ENCODE measurements at regions not wholly inside any gene's neighbourhood (a gene's known extent, or its start where the extent isn't known, plus 50 kb on each side); places are given as distances from the start of the nearest gene placed in this dataset.
A peak's percentile ranks its signal among the peaks of the same experiment; 100 is the strongest.
"Not testable (repeated sequence)": the region's sequence is repeated elsewhere in the genome, so short reads cannot be mapped to it uniquely, and the experiment has no call there.

GRCh38 chr2:47728551-47728950 lies 54.4 kb upstream of the MSH6 start:
- no peak for DNase-seq

- DNase-seq: no peak
These were observed 55.0 kb upstream of the MSH6 start for GRCh38 chr2:47727956-47728355.

- not testable (repeated sequence) for DNase-seq
These were observed 56.0 kb upstream of the MSH6 start for GRCh38 chr2:47726978-47727377.

DNA sequence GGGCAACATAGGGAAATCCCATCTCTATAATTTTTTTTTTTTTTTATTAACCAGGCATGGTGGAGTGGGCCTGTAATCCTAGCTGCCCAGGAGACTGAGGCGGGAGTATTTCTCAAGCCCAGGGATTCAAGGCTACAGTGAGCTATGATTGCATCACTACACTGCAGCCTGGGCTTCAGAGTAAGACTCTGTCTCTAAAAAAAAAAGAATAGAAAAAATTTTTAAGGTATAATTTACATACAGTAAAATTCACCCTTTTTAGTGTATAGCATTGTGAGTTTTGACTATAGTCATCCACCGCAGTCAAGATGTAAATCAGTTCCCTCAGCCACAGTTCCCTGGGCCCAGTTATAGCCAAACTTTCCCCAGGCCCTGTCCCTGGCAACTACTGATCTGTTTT lies 57.1 kb upstream of the MSH6 start:
- DNase-seq: no peak

DNA sequence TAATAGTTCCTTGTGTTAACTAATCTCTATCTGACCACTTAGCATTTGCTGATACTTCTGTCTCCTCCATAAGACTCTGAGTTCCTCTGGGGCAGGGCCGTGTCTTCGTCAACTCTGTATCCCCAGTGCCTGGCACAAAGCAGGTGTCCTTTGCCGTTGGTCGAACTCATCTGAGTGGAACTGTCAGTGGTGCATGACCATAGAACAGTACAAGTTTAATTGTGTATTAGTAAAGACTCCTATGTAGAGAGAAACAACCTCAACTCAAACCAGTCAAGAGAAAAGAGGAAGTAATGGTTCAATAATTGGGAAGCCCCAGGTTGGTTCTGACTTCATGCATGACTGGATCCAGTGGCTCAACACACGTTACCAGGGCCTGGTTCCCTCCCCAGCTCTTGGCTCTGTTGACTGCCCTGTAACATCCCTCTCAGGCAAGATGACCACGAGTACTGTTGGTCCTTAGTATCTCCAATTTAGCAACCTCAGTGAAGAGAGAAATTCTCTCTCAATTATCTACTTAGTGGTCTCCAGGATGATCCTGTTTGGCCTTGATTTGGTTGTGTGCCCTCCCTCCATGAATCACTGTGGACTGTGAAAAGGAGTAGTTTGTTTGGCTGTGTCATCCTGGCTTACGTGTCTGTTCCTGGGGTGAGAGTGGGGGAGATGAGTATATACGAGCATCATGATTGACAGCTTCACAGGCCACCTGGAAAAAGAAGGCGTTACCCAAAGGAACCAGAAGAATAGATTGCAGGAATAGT lies 58.5 kb upstream of the MSH6 start:
- DNase-seq: no peak

DNA sequence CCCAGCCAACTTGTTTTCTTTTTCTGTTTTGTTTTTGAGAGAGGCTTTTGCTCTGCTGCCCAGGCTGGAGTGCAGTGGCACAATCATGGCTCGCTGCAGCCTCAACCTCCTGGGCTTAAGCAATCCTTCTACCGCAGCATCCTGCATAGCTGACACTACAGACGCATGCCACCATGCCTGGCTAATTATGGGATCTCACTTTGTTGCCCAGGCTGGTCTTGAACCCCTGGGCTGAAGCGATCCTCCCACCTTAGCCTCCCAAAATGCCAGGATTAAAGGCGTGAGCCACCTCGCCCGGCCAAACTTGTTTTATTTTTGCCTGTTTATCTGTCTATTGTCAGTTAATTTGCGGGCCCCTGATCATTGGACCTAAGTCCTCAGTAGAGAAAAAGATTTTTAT lies 61.6 kb upstream of the MSH6 start:
- no peak for DNase-seq

DNA sequence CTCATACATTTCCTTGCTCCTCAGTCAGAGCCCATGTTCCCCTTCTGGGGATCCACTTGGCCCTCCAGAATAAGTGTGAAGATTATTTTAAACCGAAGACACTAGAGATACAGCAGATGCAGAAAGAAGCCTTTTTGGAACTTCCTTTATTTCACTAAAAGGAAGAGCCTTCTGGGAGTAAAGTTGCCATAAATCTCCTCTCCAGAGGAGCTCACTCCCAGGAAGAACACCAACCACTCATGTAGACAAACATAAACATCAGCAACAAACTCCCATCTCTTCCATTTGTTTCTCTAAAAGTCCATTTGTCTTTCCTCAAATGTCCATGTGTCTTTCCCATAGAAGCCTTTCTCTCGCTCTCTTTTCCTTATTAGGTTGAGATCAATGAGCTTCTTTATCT lies 62.4 kb upstream of the MSH6 start:
- no peak for DNase-seq

DNA sequence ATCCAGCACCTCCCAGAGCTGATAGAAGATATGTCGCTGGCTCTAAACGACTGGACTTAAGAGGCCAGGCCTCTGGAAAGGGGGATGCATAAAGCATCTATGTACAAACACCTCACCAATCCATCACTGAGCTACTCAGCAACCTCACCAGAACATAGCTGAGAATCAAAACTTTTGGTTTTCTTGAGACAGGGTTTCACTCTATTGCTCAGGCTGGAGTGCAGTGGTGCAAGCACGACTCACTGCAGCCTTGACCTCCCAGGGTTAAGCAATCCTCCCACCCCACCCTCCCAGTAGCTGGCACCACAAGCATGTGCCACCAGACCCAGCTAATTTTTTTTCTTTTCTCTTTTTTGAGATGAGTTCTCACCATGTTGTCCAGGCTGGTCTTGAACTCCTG lies 62.9 kb upstream of the MSH6 start:
- no peak for DNase-seq

- no peak for DNase-seq
These were observed 63.8 kb upstream of the MSH6 start for GRCh38 chr2:47719099-47719498.

DNA sequence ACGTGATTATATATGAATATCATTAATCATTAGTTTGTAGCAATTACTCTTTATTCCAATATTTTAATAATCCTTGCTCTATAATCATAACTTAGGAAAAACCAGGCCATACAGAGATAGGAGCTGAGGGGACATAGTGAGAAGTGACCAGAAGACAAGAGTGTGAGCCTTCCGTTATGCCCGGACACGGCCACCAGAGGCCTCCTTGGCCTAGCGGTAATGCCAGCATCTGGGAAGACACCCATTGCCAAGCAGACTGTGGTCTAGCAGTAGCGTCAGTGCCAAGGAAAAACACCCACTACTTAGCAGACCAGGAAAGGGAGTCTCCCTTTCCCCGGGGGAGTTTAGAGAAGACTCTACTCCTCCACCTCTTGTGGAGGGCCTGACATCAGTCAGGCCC lies 66.6 kb upstream of the MSH6 start:
- DNase-seq: not testable (repeated sequence)

- DNase-seq: no peak
These were observed 67.4 kb upstream of the MSH6 start for GRCh38 chr2:47715552-47715951.

- DNase-seq: no peak
These were observed 74.0 kb upstream of the MSH6 start for GRCh38 chr2:47708801-47709499.

GRCh38 chr2:47704287-47704686 lies 78.7 kb upstream of the MSH6 start:
- DNase-seq: no peak

- DNase-seq: no peak
These were observed 83.3 kb upstream of the MSH6 start for GRCh38 chr2:47699533-47700215.

DNA sequence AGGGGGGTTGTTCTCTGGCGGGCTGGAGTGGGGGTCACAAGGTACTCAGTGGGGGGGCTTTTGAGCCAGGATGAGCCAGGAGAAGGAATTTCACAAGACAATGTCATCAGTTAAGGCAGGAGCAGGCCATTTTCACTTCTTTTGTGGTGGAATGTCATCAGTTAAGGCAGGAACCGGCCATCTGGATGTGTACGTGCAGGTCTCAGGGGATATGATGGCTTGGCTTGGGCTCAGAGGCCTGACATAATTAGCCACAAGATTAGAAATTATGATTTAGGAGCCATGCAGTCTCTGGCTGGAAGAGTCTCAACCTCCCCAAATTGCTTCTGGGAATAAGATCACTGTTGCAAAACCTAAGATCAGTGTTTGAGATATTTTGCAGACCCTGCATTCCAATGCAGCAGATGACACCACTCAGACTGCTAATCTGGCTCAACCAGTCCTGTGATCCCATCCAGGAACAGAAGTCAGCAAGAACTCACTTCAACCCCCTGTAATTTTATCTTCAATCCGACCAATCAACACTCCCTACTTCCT lies 84.4 kb upstream of the MSH6 start:
- peak; percentile 60 for DNase-seq

DNA sequence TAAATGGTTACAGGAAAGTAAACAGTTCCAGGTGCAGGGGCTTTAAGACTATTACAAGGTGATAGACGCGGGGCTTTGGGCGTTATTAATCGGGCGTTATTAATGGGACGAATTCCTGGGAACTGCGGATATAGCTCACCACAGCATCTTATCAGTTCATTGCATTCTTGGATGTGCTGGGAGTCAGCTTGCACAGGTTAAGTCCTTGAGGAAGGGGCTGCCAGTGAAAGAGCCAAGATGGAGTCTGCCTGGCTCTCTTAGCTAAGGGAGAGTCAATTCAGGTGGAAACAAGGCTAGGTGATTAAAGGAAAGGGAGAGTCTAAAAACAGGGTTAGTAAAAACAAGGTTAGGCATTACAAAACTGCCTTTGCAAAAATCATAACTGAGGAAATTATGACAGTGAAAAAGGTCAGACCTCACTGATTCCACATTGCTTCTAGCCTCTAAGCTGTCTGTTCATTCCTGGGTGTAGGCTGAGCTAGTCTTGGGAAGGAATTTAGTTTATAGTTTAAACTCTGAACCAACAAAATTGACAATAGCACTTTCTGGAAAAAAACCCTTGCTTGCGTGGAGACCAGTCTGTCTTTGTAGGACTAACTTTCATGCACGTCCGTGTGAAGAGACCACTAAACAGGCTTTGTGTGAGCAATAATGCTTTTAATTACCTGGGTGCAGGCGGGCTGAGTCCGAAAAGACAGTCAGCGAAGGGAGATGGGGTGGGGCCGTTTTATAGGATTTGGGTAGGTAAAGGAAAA lies 85.1 kb upstream of the MSH6 start:
- DNase-seq: peak; percentile 2

DNA sequence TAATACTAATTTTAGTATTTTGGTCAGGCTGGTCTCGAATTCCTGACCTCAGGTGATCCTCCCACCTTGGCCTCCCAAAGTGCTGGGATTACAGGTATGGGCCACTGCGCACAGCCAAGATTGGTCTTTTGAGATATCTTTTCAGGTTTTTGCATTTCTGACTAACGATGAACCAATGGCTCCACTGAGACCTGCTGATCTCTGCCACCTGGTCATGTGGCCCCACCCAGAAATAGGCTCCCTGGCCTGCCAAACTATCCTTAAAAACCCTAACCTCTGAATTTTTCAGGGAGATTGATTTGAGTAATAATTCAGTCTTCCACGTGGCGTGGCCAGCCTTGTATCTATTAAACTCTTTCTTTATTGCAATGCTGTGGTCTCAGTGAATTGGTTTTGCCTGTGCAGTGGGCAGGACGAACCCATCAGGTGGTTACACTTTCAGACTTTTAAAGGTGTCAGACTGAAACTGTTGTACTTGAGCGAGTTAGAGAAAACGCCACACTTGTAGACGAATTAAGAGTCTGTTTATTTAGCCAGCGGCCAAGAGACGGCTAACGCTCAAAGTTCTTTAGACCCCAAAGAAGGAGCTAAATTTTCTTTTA lies 85.8 kb upstream of the MSH6 start:
- DNase-seq: no peak

GRCh38 chr2:47696478-47696831 lies 86.5 kb upstream of the MSH6 start:
- DNase-seq: no peak

GRCh38 chr2:47695800-47696477 lies 87.0 kb upstream of the MSH6 start:
- no peak for DNase-seq

GRCh38 chr2:47694451-47694850 lies 88.5 kb upstream of the MSH6 start:
- DNase-seq: not testable (repeated sequence)

- not testable (repeated sequence) for DNase-seq
These were observed 92.1 kb upstream of the MSH6 start for GRCh38 chr2:47690706-47691325.
